A549 (cell line): ENCODE measurements at regions not wholly inside any gene's neighbourhood (a gene's known extent, or its start where the extent isn't known, plus 50 kb on each side); places are given as distances from the start of the nearest gene placed in this dataset.

ENCODE experiments used
- CBX2 ChIP-seq: fragments of 200-600 bp; sonication (generic); IDR thresholded peaks from 2 replicates; pipeline ENCODE4 v1.6.1; 2016; ENCODE audit warnings: low read depth, mild to moderate bottlenecking, borderline replicate concordance
- CBX8 ChIP-seq: fragments of 200-600 bp; sonication (generic); IDR thresholded peaks from 2 replicates; pipeline ENCODE4 v1.6.1; 2016
- HOXA7 ChIP-seq: fragments of 250-450 bp; sonication (Bioruptor Pico); IDR thresholded peaks from 2 replicates; pipeline ENCODE4 v1.5.0; 2020; ENCODE audit warnings: mild to moderate bottlenecking, moderate library complexity
- POLR2A ChIP-seq: IDR thresholded peaks from 2 replicates; pipeline ENCODE4 v1.6.1; 2012; ENCODE audit warnings: mild to moderate bottlenecking, low read length
- RAD21 ChIP-seq, 2 experiments: fragments of >200 bp in 1 of 2; sonication (Bioruptor Twin) in 1 of 2; formaldehyde crosslinking in 1 of 2; IDR thresholded peaks in 1 of 2; conservative IDR thresholded peaks in 1 of 2; 2 replicates in 1 of 2; 3 replicates in 1 of 2; pipeline ENCODE4 v1.6.1; 2012 to 2018; ENCODE audit warnings: inconsistent platforms in 1 of 2
- SMC3 ChIP-seq: fragments of >200 bp; sonication (Bioruptor Twin); formaldehyde crosslinking; IDR thresholded peaks from 3 replicates; pipeline ENCODE4 v1.6.1; 2018; ENCODE audit warnings: inconsistent platforms
- TP53 ChIP-seq: fragments of 250-450 bp; sonication (Bioruptor Pico); IDR thresholded peaks from 2 replicates; pipeline ENCODE4 v1.5.0; 2021; ENCODE audit warnings: mild to moderate bottlenecking, moderate library complexity
- TF ChIP-seq, protein P1 (sequence below): fragments of >200 bp; sonication (Bioruptor Twin); formaldehyde crosslinking; IDR thresholded peaks from 3 replicates; pipeline ENCODE4 v1.5.1; 2016
- TF ChIP-seq, protein P2 (sequence below): fragments of 450-650 bp; IDR thresholded peaks from 2 replicates; pipeline ENCODE4 v1.6.1; 2014; ENCODE audit warnings: antibody characterized with exemption

DNA sequence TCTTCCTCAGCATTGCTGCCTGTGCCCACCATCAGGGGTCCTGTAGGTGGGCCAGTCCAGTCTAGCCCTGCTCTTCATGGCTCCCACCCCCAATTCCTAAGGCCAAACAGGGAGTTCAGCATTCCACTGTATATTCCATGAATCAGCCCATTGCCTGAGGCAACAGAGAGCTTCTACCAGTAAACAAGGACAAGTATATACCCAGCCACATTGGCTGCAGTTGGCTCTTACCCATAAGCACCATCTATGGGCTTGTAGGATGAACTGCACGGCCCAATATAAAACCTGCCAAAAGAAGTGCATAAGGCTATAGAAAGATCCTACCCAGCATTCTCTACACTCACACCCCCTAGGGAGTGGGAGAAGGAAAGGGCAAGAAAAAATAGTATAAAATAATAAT lies 95.1 kb upstream of the SALL3 start:
- no peak for TF ChIP-seq POLR2A
- TF ChIP-seq, protein P1, sequence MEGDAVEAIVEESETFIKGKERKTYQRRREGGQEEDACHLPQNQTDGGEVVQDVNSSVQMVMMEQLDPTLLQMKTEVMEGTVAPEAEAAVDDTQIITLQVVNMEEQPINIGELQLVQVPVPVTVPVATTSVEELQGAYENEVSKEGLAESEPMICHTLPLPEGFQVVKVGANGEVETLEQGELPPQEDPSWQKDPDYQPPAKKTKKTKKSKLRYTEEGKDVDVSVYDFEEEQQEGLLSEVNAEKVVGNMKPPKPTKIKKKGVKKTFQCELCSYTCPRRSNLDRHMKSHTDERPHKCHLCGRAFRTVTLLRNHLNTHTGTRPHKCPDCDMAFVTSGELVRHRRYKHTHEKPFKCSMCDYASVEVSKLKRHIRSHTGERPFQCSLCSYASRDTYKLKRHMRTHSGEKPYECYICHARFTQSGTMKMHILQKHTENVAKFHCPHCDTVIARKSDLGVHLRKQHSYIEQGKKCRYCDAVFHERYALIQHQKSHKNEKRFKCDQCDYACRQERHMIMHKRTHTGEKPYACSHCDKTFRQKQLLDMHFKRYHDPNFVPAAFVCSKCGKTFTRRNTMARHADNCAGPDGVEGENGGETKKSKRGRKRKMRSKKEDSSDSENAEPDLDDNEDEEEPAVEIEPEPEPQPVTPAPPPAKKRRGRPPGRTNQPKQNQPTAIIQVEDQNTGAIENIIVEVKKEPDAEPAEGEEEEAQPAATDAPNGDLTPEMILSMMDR = no peak
- TF ChIP-seq SMC3 = no peak
- no peak for TF ChIP-seq RAD21 (conservative IDR thresholded peaks at IDR 0.05 in 1 of 2, IDR thresholded peaks at IDR 0.05 in 1 of 2)
- no peak for TF ChIP-seq CBX2
- no peak for TF ChIP-seq CBX8
- no peak for TF ChIP-seq HOXA7 (CRISPR knock-in tag)
- TF ChIP-seq, protein P2, sequence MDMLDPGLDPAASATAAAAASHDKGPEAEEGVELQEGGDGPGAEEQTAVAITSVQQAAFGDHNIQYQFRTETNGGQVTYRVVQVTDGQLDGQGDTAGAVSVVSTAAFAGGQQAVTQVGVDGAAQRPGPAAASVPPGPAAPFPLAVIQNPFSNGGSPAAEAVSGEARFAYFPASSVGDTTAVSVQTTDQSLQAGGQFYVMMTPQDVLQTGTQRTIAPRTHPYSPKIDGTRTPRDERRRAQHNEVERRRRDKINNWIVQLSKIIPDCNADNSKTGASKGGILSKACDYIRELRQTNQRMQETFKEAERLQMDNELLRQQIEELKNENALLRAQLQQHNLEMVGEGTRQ = no peak
- no peak for TF ChIP-seq TP53 (CRISPR knock-in tag)
